ENCODE measurements at regions not wholly inside any gene's neighbourhood (a gene's known extent, or its start where the extent isn't known, plus 50 kb on each side); places are given as distances from the start of the nearest gene placed in this dataset.

GRCh38 chr4:37023504-37023903 lies 221.0 kb upstream of the NWD2 start:
- H3K9me2 ChIP-seq (ENCODE audit: low read depth, low read length), result no peaks in the 10 kb centered on the region
- H3K27ac ChIP-seq (ENCODE audit: low read depth, low read length, poor library complexity, severe bottlenecking), result no peak overlapping the region
- H3K27me3 ChIP-seq (ENCODE audit: insufficient read depth, low read length), result no peaks in the 10 kb centered on the region
- H3K4me2 ChIP-seq (ENCODE audit: low read length), result no peak overlapping the region
- H3K36me3 ChIP-seq (ENCODE audit: insufficient read depth, low read length), result no peaks in the 10 kb centered on the region
- no peak overlapping the region for H3K4me3 ChIP-seq (ENCODE audit: low read depth, low read length, poor library complexity, severe bottlenecking)
- TF ChIP-seq CTCF (IDR thresholded peaks at IDR 0.05; ENCODE audit: low read length), result no peak
- TF ChIP-seq EZH2 (IDR thresholded peaks at IDR 0.05; ENCODE audit: borderline replicate concordance, low read length), result no peak
- no peaks in the 10 kb centered on the region for H4K20me1 ChIP-seq (ENCODE audit: insufficient read depth, low read length)
- no peaks in the 10 kb centered on the region for H3K79me2 ChIP-seq (ENCODE audit: insufficient read depth, low read length)
- H2AFZ ChIP-seq (ENCODE audit: low read length), result no peak overlapping the region
- no peaks in the 10 kb centered on the region for H3K9me3 ChIP-seq (ENCODE audit: low read length)
- H3K9ac ChIP-seq (ENCODE audit: low read length), result no peak overlapping the region
- no peaks in the 10 kb centered on the region for H3F3A ChIP-seq (ENCODE audit: insufficient read depth, low read length)
- H3K4me1 ChIP-seq (ENCODE audit: insufficient read depth, low read length, severe bottlenecking), result no peaks in the 10 kb centered on the region

- Histone ChIP-seq H3K4me1 (ENCODE audit: insufficient read depth, low read length, severe bottlenecking) (no peaks in the 10 kb centered on the region), H3K4me2 (ENCODE audit: low read length) (no peak overlapping the region), H3K9ac (ENCODE audit: low read length) (no peak overlapping the region), H3K79me2 (ENCODE audit: insufficient read depth, low read length) (no peaks in the 10 kb centered on the region), H2AFZ (ENCODE audit: low read length) (no peak overlapping the region), H3K36me3 (ENCODE audit: insufficient read depth, low read length) (no peaks in the 10 kb centered on the region), H3K27me3 (ENCODE audit: insufficient read depth, low read length) (no peaks in the 10 kb centered on the region), H4K20me1 (ENCODE audit: insufficient read depth, low read length) (no peaks in the 10 kb centered on the region), H3K27ac (ENCODE audit: low read depth, low read length, poor library complexity, severe bottlenecking) (no peak overlapping the region), H3K4me3 (ENCODE audit: low read depth, low read length, poor library complexity, severe bottlenecking) (no peak overlapping the region), H3K9me2 (ENCODE audit: low read depth, low read length) (no peaks in the 10 kb centered on the region), H3K9me3 (ENCODE audit: low read length) (no peaks in the 10 kb centered on the region), H3F3A (ENCODE audit: insufficient read depth, low read length) (no peaks in the 10 kb centered on the region)
- TF ChIP-seq EZH2 (IDR thresholded peaks at IDR 0.05; ENCODE audit: borderline replicate concordance, low read length) (no peak), CTCF (IDR thresholded peaks at IDR 0.05; ENCODE audit: low read length) (no peak)
These were observed 220.5 kb upstream of the NWD2 start for GRCh38 chr4:37023996-37024395.

DNA sequence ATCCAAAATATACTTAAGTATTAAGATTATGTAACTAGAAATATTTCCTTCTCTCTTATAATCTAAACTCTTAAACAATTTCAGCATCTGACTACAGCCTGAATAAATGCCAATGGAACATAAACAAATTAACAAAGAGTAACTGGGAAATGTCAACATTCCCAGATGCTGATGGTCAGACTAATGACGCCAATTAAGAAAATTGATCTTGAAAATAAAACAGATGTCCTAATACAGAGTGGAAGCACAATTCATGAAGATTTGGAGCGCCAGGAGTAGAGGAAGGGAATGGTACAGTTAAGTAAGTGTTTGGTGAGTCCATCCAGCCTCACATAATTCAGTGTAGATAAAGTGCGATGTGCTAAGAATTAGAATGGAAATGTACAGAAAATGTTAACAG lies 203.7 kb upstream of the NWD2 start:
- Histone ChIP-seq H3K9me3 (ENCODE audit: low read length) (no peaks in the 10 kb centered on the region), H3K9ac (ENCODE audit: low read length) (no peak overlapping the region), H3K4me2 (ENCODE audit: low read length) (no peak overlapping the region), H3K36me3 (ENCODE audit: insufficient read depth, low read length) (no peaks in the 10 kb centered on the region), H2AFZ (ENCODE audit: low read length) (no peak overlapping the region), H3K79me2 (ENCODE audit: insufficient read depth, low read length) (no peaks in the 10 kb centered on the region), H3K9me2 (ENCODE audit: low read depth, low read length) (no peaks in the 10 kb centered on the region), H4K20me1 (ENCODE audit: insufficient read depth, low read length) (no peaks in the 10 kb centered on the region), H3K27ac (ENCODE audit: low read depth, low read length, poor library complexity, severe bottlenecking) (no peak overlapping the region), H3F3A (ENCODE audit: insufficient read depth, low read length) (no peaks in the 10 kb centered on the region), H3K4me3 (ENCODE audit: low read depth, low read length, poor library complexity, severe bottlenecking) (no peak overlapping the region), H3K4me1 (ENCODE audit: insufficient read depth, low read length, severe bottlenecking) (no peaks in the 10 kb centered on the region), H3K27me3 (ENCODE audit: insufficient read depth, low read length) (no peaks in the 10 kb centered on the region)
- TF ChIP-seq CTCF (IDR thresholded peaks at IDR 0.05; ENCODE audit: low read length) (no peak), EZH2 (IDR thresholded peaks at IDR 0.05; ENCODE audit: borderline replicate concordance, low read length) (no peak)

All from OCI-LY1 (cell line).